Mesodermal cell (in vitro differentiated cells): ENCODE measurements at regions not wholly inside any gene's neighbourhood (a gene's known extent, or its start where the extent isn't known, plus 50 kb on each side); places are given as distances from the start of the nearest gene placed in this dataset.
A peak's percentile ranks its signal among the peaks of the same experiment; 100 is the strongest.
"Not testable (repeated sequence)": the region's sequence is repeated elsewhere in the genome, so short reads cannot be mapped to it uniquely, and the experiment has no call there.

Experiments used
- H3K27ac ChIP-seq: 2 replicates; pipeline ENCODE4 v1.7.0; 2013; ENCODE audit warnings: mild to moderate bottlenecking, low read depth, low read length, moderate library complexity; ENCODE audit not compliant: severe bottlenecking
- H3K36me3 ChIP-seq: 2 replicates; pipeline ENCODE4 v1.7.1; 2013; ENCODE audit warnings: mild to moderate bottlenecking, low read length, moderate library complexity; ENCODE audit not compliant: control insufficient read depth, insufficient read depth
- H3K4me1 ChIP-seq: one replicate; pipeline ENCODE4 v1.7.1; 2013; ENCODE audit warnings: mild to moderate bottlenecking, low read length; ENCODE audit not compliant: insufficient read depth, control insufficient read depth, poor library complexity, severe bottlenecking
- H3K4me3 ChIP-seq: 2 replicates; pipeline ENCODE4 v1.7.0; 2013; ENCODE audit warnings: low read length, control low read depth, mild to moderate bottlenecking; ENCODE audit not compliant: insufficient read depth, poor library complexity, severe bottlenecking; ENCODE audit errors: extremely low read depth
- H3K9me3 ChIP-seq: 2 replicates; pipeline ENCODE4 v1.7.1; 2013; ENCODE audit warnings: mild to moderate bottlenecking, low read length, moderate library complexity; ENCODE audit not compliant: control insufficient read depth
- WGBS, 2 experiments: methylation state at CpG; one replicate each; pipeline ENCODE4 v1.1.5; 2013; ENCODE audit warnings: missing lambda C conversion rate in 2 of 2; ENCODE audit not compliant: insufficient coverage in 2 of 2; 5-methylcytosine and 5-hydroxymethylcytosine counted together

- H3K27ac ChIP-seq: no peak overlapping the region
- no peaks in the 10 kb centered on the region for H3K36me3 ChIP-seq
- no peaks in the 10 kb centered on the region for H3K9me3 ChIP-seq
- peaks cover 6% of the 10 kb centered on the region for H3K4me1 ChIP-seq
- H3K4me3 ChIP-seq: no peak overlapping the region
- no CpG with 5 or more reads among the region's 2 CpGs for WGBS, 2 experiments
Observed at GRCh38 chr4:111045992-111046391, 423.1 kb upstream of the PITX2 start.

DNA sequence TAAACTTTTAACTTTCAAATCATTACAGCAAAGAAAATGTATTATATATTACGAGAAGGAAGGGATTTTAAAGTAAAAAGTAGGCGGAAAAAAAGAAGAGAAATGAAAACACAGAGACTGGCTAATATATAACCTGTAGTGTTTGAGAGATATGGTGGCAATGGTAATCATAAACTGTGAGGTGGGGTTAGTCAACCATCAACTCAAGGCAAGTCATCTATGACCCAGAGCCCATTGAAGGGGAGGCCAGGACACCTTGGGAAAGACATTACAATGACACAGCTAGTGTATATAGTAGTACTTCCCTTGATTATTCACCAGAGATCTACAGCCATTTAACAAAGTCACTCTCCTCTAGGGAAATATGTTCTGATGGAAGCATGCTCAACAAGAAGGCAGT lies 423.9 kb upstream of the PITX2 start:
- H3K27ac ChIP-seq: no peak overlapping the region
- WGBS, 2 experiments: no CpG with 5 or more reads among the region's 2 CpGs
- H3K4me3 ChIP-seq: no peak overlapping the region
- H3K4me1 ChIP-seq: peaks cover 6% of the 10 kb centered on the region
- no peaks in the 10 kb centered on the region for H3K9me3 ChIP-seq
- no peaks in the 10 kb centered on the region for H3K36me3 ChIP-seq

DNA sequence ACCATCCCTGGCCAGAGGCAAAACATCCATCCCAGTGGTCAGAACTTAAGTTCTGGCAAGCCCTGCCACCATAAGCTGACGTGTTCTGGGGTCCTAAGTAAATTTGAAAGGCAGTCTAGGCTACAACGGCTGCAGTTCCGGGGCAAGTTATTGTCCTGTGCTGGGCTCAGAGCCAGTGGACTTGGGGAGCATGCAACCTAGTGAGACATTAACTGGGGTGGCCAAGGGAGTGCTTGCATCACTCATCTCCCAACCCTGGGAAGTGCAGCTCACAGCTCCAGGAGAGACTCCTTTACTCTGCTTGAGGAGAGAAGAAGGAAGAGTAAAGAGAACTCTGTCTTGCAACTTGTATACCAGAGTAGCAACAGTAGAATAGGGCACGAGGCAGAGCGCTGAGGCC lies 425.4 kb upstream of the PITX2 start:
- Histone ChIP-seq H3K36me3 (no peaks in the 10 kb centered on the region), H3K27ac (no peak overlapping the region), H3K9me3 (no peaks in the 10 kb centered on the region), H3K4me3 (no peak overlapping the region), H3K4me1 (no peaks in the 10 kb centered on the region)
- WGBS, 2 experiments: 91 to 94% methylated on average over 3 to 4 of the region's 5 CpGs

GRCh38 chr4:111064342-111064993 lies 441.6 kb upstream of the PITX2 start:
- H3K9me3 ChIP-seq: no peaks in the 10 kb centered on the region
- H3K4me3 ChIP-seq: no peak overlapping the region
- H3K36me3 ChIP-seq: no peaks in the 10 kb centered on the region
- 40 to 55% methylated on average over 1 of the region's 4 CpGs for WGBS, 2 experiments
- peaks cover 35% of the 10 kb centered on the region for H3K4me1 ChIP-seq
- H3K27ac ChIP-seq: no peak overlapping the region

- Histone ChIP-seq H3K36me3 (no peaks in the 10 kb centered on the region), H3K27ac (no peak overlapping the region), H3K4me3 (no peak overlapping the region), H3K9me3 (no peaks in the 10 kb centered on the region), H3K4me1 (peaks cover 35% of the 10 kb centered on the region)
- 83 to 93% methylated on average over 2 of the region's 2 CpGs for WGBS, 2 experiments
Observed at GRCh38 chr4:111066001-111066400, 443.1 kb upstream of the PITX2 start.

GRCh38 chr4:111066447-111066846 lies 443.6 kb upstream of the PITX2 start:
- H3K4me3 ChIP-seq: no peak overlapping the region
- peaks cover 35% of the 10 kb centered on the region for H3K4me1 ChIP-seq
- H3K27ac ChIP-seq: peak overlapping the region; percentile 80
- no peaks in the 10 kb centered on the region for H3K36me3 ChIP-seq
- no peaks in the 10 kb centered on the region for H3K9me3 ChIP-seq

- H3K9me3 ChIP-seq: no peaks in the 10 kb centered on the region
- peaks cover 35% of the 10 kb centered on the region for H3K4me1 ChIP-seq
- WGBS, 2 experiments: 86 to 100% methylated on average over 1 of the region's 1 CpG
- H3K36me3 ChIP-seq: no peaks in the 10 kb centered on the region
- H3K27ac ChIP-seq: peak overlapping the region; percentile 80
- no peak overlapping the region for H3K4me3 ChIP-seq
Observed at GRCh38 chr4:111066887-111067286, 444.0 kb upstream of the PITX2 start.

- WGBS, 2 experiments: 100% methylated on average over 2 of the region's 3 CpGs
- Histone ChIP-seq H3K27ac (no peak overlapping the region), H3K9me3 (no peaks in the 10 kb centered on the region), H3K36me3 (no peaks in the 10 kb centered on the region), H3K4me1 (peaks cover 29% of the 10 kb centered on the region), H3K4me3 (no peak overlapping the region)
Observed at GRCh38 chr4:111068883-111069282, 446.0 kb upstream of the PITX2 start.

DNA sequence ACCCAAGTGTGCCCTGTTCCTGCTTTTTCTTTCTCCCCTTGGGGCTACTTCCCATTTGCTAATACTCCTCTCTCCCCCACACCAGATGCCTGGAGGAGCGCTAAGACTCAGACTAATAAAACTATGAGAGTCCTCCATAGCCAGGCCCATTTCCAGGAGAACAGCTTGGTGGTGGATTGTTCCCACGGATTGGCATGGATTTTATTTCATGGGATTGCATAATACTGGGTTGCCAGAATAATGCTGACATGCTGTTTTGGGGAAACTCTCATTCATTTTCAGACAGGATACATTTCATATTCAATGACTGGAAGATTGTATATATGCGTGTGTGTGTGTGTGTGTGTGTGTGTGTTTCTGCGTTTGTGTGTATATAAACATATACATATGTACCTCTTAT lies 447.5 kb upstream of the PITX2 start:
- 100% methylated on average over 1 of the region's 4 CpGs; no CpG with 5 or more reads in 1 of the 2 experiments for WGBS, 2 experiments
- Histone ChIP-seq H3K9me3 (no peaks in the 10 kb centered on the region), H3K36me3 (no peaks in the 10 kb centered on the region), H3K4me1 (peaks cover 17% of the 10 kb centered on the region), H3K27ac (no peak overlapping the region), H3K4me3 (no peak overlapping the region)

GRCh38 chr4:111074523-111075114 lies 451.7 kb upstream of the PITX2 start:
- no peak overlapping the region for H3K27ac ChIP-seq
- H3K4me3 ChIP-seq: no peak overlapping the region
- WGBS, 2 experiments: 89 to 90% methylated on average over 10 to 12 of the region's 12 CpGs
- H3K9me3 ChIP-seq: no peaks in the 10 kb centered on the region
- H3K4me1 ChIP-seq: no peaks in the 10 kb centered on the region
- no peaks in the 10 kb centered on the region for H3K36me3 ChIP-seq

GRCh38 chr4:111076299-111076698 lies 453.4 kb upstream of the PITX2 start:
- WGBS, 2 experiments: 100% methylated on average over 1 of the region's 1 CpG; no CpG with 5 or more reads in 1 of the 2 experiments
- not testable (repeated sequence) for H3K9me3 ChIP-seq, H3K4me3 ChIP-seq, H3K4me1 ChIP-seq, H3K27ac ChIP-seq, H3K36me3 ChIP-seq
